ENCODE measurements at regions not wholly inside any gene's neighbourhood (a gene's known extent, or its start where the extent isn't known, plus 50 kb on each side); places are given as distances from the start of the nearest gene placed in this dataset.

DNA sequence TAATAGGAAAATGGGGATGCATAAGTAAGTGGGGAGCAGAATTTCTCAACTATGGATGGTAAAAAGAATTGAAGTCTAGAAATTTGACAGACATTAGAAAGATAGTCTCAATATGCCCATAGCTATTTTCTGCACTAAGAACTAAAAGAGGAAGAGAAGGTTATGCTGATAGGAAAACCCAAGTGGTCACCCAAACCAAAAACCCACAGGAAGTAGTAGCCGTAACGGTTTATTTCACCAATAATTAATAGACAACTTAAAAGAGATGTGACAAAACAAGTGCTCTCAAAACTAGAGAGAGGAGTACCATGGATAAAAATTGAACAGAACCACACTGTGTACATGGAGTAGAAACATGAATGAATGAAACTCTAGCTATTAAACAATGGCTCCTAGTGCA, 295.4 kb downstream of the FSCB start (continued):
- TF ChIP-seq, protein P1, sequence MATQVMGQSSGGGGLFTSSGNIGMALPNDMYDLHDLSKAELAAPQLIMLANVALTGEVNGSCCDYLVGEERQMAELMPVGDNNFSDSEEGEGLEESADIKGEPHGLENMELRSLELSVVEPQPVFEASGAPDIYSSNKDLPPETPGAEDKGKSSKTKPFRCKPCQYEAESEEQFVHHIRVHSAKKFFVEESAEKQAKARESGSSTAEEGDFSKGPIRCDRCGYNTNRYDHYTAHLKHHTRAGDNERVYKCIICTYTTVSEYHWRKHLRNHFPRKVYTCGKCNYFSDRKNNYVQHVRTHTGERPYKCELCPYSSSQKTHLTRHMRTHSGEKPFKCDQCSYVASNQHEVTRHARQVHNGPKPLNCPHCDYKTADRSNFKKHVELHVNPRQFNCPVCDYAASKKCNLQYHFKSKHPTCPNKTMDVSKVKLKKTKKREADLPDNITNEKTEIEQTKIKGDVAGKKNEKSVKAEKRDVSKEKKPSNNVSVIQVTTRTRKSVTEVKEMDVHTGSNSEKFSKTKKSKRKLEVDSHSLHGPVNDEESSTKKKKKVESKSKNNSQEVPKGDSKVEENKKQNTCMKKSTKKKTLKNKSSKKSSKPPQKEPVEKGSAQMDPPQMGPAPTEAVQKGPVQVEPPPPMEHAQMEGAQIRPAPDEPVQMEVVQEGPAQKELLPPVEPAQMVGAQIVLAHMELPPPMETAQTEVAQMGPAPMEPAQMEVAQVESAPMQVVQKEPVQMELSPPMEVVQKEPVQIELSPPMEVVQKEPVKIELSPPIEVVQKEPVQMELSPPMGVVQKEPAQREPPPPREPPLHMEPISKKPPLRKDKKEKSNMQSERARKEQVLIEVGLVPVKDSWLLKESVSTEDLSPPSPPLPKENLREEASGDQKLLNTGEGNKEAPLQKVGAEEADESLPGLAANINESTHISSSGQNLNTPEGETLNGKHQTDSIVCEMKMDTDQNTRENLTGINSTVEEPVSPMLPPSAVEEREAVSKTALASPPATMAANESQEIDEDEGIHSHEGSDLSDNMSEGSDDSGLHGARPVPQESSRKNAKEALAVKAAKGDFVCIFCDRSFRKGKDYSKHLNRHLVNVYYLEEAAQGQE (IDR thresholded peaks at IDR 0.05; ENCODE audit: low read depth, low read length): no peak
- TF ChIP-seq MXI1 (IDR thresholded peaks at IDR 0.05; ENCODE audit: low read depth, low read length) (no peak), EP300 (IDR thresholded peaks at IDR 0.05; ENCODE audit: borderline replicate concordance in 1 of 2, low read depth in 1 of 2, low read length in 1 of 2) (no peak), USF1 (IDR thresholded peaks at IDR 0.05; ENCODE audit: borderline replicate concordance, low read depth) (no peak), GABPA (IDR thresholded peaks at IDR 0.05; ENCODE audit: low read depth) (no peak), EZH2phosphoT487 (IDR thresholded peaks at IDR 0.05; ENCODE audit: borderline replicate concordance, low read depth) (no peak), MEF2A (IDR thresholded peaks at IDR 0.05; ENCODE audit: borderline replicate concordance, low read depth) (no peak), TAF1 (IDR thresholded peaks at IDR 0.05; ENCODE audit: borderline replicate concordance, low read depth, low read length) (no peak), RCOR1 (IDR thresholded peaks at IDR 0.05; ENCODE audit: low read length) (no peak)
- TF ChIP-seq, protein P2, sequence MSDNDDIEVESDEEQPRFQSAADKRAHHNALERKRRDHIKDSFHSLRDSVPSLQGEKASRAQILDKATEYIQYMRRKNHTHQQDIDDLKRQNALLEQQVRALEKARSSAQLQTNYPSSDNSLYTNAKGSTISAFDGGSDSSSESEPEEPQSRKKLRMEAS (IDR thresholded peaks at IDR 0.05; ENCODE audit: low read depth): no peak

DNA sequence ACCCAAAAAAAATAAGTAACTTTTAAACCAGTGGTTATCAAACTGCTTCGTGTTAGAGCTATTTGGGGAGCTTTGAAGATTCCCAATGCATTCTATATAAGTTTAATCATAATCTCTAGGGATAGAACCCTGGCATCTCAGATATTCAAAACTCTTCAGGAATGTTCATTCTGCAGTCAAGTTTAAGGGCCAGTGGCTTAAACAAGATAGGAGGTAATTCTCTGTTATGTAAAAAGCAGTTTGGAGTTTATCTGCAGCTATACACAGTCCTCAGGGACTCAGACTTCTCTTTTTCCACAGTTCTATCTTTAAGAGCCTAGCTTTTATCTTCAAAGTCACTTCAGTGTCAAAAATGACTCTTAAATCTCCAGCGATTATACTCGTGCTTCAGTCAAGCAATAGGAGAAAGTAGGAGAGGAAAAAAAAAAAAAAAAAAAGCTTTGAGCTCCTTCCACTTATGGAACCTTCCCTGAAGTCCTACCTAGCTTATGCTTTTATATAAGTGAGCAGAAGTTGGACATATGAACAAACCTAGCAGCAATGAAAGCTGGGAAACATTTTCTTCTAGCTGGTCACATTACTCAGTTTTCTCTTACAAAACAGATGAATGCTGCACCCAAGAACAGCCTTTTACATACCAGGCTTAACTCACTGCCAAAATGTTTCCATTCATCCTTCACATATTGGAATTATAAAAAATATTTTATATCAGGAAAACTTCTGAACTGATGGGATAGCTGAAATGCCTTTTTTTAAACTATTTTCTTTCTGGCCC, 302.8 kb downstream of the FSCB start:
- H2AFZ ChIP-seq (ENCODE audit: low read depth): no peak overlapping the region
- no peaks in the 10 kb centered on the region for H4K20me1 ChIP-seq (ENCODE audit: insufficient read depth)
- H3K79me2 ChIP-seq (ENCODE audit: insufficient read depth): no peaks in the 10 kb centered on the region
- no peaks in the 10 kb centered on the region for H3K9me2 ChIP-seq
- H3K36me3 ChIP-seq (replicated peaks in 1 of 2; ENCODE audit: control insufficient read depth in 1 of 2, insufficient read depth in 2 of 2, low read length in 1 of 2): no peaks in the 10 kb centered on the region
- no peak overlapping the region for H3K4me2 ChIP-seq
- H3K9ac ChIP-seq: no peak overlapping the region
- ChIA-PET CTCF (no interaction called here), POLR2A (no interaction called here)
- no peak for DNase-seq
- no peaks in the 10 kb centered on the region for H3K4me1 ChIP-seq (ENCODE audit: control insufficient read depth in 1 of 2, insufficient read depth in 2 of 2, low read depth in 1 of 2, low read length in 1 of 2)
- H3K9me3 ChIP-seq: no peaks in the 10 kb centered on the region
- no peaks in the 10 kb centered on the region for H3K27me3 ChIP-seq (ENCODE audit: insufficient read depth)
- no peaks in the 10 kb centered on the region for H3F3A ChIP-seq (replicated peaks; ENCODE audit: insufficient read depth)
- H3K27ac ChIP-seq (ENCODE audit: low read depth in 2 of 2, low read length in 1 of 2): no peak overlapping the region
- no peak overlapping the region for H3K4me3 ChIP-seq (ENCODE audit: low read depth in 2 of 2, low read length in 1 of 2)
- 3% methylated on average over 3 of the region's 3 CpGs for WGBS (ENCODE audit: low lambda C conversion rate)
- no peak for TF ChIP-seq TAF1 (IDR thresholded peaks at IDR 0.05; ENCODE audit: borderline replicate concordance, low read depth, low read length)
- no peak for TF ChIP-seq CHD2 (IDR thresholded peaks at IDR 0.05; ENCODE audit: low read length, partially characterized antibody)
- TF ChIP-seq YY1 (IDR thresholded peaks at IDR 0.05; ENCODE audit: low read depth): no peak
- no peak for TF ChIP-seq NRF1 (IDR thresholded peaks at IDR 0.05; ENCODE audit: low read depth, low read length)
- no peak for TF ChIP-seq FOXM1 (IDR thresholded peaks at IDR 0.05; ENCODE audit: low read depth)
- TF ChIP-seq, protein P1 (IDR thresholded peaks at IDR 0.05; ENCODE audit: low read depth, low read length): no peak
- TF ChIP-seq POLR2AphosphoS5 (IDR thresholded peaks at IDR 0.05; ENCODE audit: low read depth, low read length): no peak
- TF ChIP-seq FOSL2 (IDR thresholded peaks at IDR 0.05; ENCODE audit: borderline replicate concordance, low read depth): no peak
- no peak for TF ChIP-seq FOXJ3 (CRISPR knock-in tag; IDR thresholded peaks at IDR 0.05)
- TF ChIP-seq MEF2A (IDR thresholded peaks at IDR 0.05; ENCODE audit: borderline replicate concordance, low read depth): no peak
- no peak for TF ChIP-seq TCF12 (IDR thresholded peaks at IDR 0.05)
- TF ChIP-seq, protein P3, sequence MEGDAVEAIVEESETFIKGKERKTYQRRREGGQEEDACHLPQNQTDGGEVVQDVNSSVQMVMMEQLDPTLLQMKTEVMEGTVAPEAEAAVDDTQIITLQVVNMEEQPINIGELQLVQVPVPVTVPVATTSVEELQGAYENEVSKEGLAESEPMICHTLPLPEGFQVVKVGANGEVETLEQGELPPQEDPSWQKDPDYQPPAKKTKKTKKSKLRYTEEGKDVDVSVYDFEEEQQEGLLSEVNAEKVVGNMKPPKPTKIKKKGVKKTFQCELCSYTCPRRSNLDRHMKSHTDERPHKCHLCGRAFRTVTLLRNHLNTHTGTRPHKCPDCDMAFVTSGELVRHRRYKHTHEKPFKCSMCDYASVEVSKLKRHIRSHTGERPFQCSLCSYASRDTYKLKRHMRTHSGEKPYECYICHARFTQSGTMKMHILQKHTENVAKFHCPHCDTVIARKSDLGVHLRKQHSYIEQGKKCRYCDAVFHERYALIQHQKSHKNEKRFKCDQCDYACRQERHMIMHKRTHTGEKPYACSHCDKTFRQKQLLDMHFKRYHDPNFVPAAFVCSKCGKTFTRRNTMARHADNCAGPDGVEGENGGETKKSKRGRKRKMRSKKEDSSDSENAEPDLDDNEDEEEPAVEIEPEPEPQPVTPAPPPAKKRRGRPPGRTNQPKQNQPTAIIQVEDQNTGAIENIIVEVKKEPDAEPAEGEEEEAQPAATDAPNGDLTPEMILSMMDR (IDR thresholded peaks at IDR 0.05): no peak
- no peak for TF ChIP-seq NFIC (IDR thresholded peaks at IDR 0.05; ENCODE audit: borderline replicate concordance)
- TF ChIP-seq, protein P2 (IDR thresholded peaks at IDR 0.05; ENCODE audit: low read depth): no peak
- TF ChIP-seq GABPA (IDR thresholded peaks at IDR 0.05; ENCODE audit: low read depth): no peak

Measured in SK-N-SH (cell line).